Naive thymus-derived CD4-positive, alpha-beta T cell (primary cell): ENCODE measurements at regions not wholly inside any gene's neighbourhood (a gene's known extent, or its start where the extent isn't known, plus 50 kb on each side); places are given as distances from the start of the nearest gene placed in this dataset.
"Not testable (repeated sequence)": the region's sequence is repeated elsewhere in the genome, so short reads cannot be mapped to it uniquely, and the experiment has no call there.

Source experiments
- ATAC-seq: fragments of 150-1000 bp; cut with Tn5 transposase; 2 replicates; pipeline ENCODE4 v1.10.0; 2021; ENCODE audit warnings: mild to moderate bottlenecking, moderate library complexity
- CTCF ChIA-PET: fragments of 350-600 bp; sonication (Branson Sonifier 250); formaldehyde crosslinking; loops from one replicate; lab custom pipeline; 2021; ENCODE audit warnings: antibody characterized with exemption; lab: Charles Lee
- POLR2A ChIA-PET: fragments of 350-600 bp; sonication (Branson Sonifier 250); formaldehyde crosslinking; loops from one replicate; lab custom pipeline; 2021; ENCODE audit warnings: antibody characterized with exemption, inconsistent platforms; lab: Charles Lee
- DNase-seq, 9 donors: peaks; one replicate each; pipeline versions ENCODE4 v3.0.0 to v3.0.0-alpha.2; 2020 to 2022; ENCODE audit warnings: mixed read lengths in 1 of 9
- H3K27ac ChIP-seq: one replicate; pipeline ENCODE4 v1.7.0; 2013; ENCODE audit warnings: mild to moderate bottlenecking, low read depth, low read length, moderate library complexity
- H3K27me3 ChIP-seq, 2 donors: one replicate each; pipeline ENCODE4 v1.7.0; 2013; ENCODE audit warnings: low read length in 2 of 2, mild to moderate bottlenecking in 2 of 2, moderate library complexity in 2 of 2; ENCODE audit not compliant: control insufficient read depth in 2 of 2, insufficient read depth in 2 of 2
- H3K36me3 ChIP-seq, 3 experiments: 1 replicate in 2 of 3; 2 replicates in 1 of 3; pipeline ENCODE4 v1.7.0; 2013; ENCODE audit warnings: low read length in 3 of 3, mild to moderate bottlenecking in 3 of 3, moderate library complexity in 1 of 3; ENCODE audit not compliant: insufficient read depth in 3 of 3, control insufficient read depth in 2 of 3
- H3K4me1 ChIP-seq, 2 donors: one replicate each; pipeline ENCODE4 v1.7.0; 2013; ENCODE audit warnings: low read length in 2 of 2, mild to moderate bottlenecking in 2 of 2, moderate library complexity in 1 of 2; ENCODE audit not compliant: control insufficient read depth in 2 of 2, insufficient read depth in 2 of 2
- H3K4me3 ChIP-seq: 2 replicates; pipeline ENCODE4 v1.7.0; 2013; ENCODE audit warnings: mild to moderate bottlenecking, low read length
- H3K9me3 ChIP-seq, 3 experiments: 1 replicate in 2 of 3; 2 replicates in 1 of 3; pipeline ENCODE4 v1.7.0; 2013; ENCODE audit warnings: low read length in 3 of 3; ENCODE audit not compliant: control insufficient read depth in 2 of 3
- H3K27ac Mint-ChIP-seq, 9 donors: one replicate each; pipeline ENCODE4 v1.8.0; 2020 to 2022; ENCODE audit warnings: mixed read lengths in 9 of 9, mild to moderate bottlenecking in 8 of 9, moderate library complexity in 5 of 9, inconsistent platforms in 2 of 9
- H3K27me3 Mint-ChIP-seq, 5 donors: one replicate each; pipeline ENCODE4 v1.8.0; 2021 to 2022; ENCODE audit warnings: mixed read lengths in 5 of 5, mild to moderate bottlenecking in 1 of 5
- H3K36me3 Mint-ChIP-seq, 5 donors: one replicate each; pipeline ENCODE4 v1.8.0; 2020 to 2022; ENCODE audit warnings: mixed read lengths in 5 of 5, mild to moderate bottlenecking in 3 of 5, inconsistent platforms in 1 of 5
- H3K4me1 Mint-ChIP-seq, 7 donors: one replicate each; pipeline ENCODE4 v1.8.0; 2020 to 2022; ENCODE audit warnings: mixed read lengths in 7 of 7, mild to moderate bottlenecking in 3 of 7, inconsistent platforms in 1 of 7
- H3K4me3 Mint-ChIP-seq, 10 donors: one replicate each; pipeline ENCODE4 v1.8.0; 2020 to 2022; ENCODE audit warnings: mild to moderate bottlenecking in 10 of 10, mixed read lengths in 10 of 10, moderate library complexity in 6 of 10, inconsistent platforms in 2 of 10
- H3K9me3 Mint-ChIP-seq, 11 donors: one replicate each; pipeline ENCODE4 v1.8.0; 2020 to 2022; ENCODE audit warnings: mixed read lengths in 11 of 11, mild to moderate bottlenecking in 4 of 11, inconsistent platforms in 1 of 11, moderate library complexity in 1 of 11
- intact Hi-C, 2 donors: fragments of 100-400 bp; cut with micrococcal nuclease; formaldehyde crosslinking; loops; one replicate each; pipeline ENCODE4 v1.15.1; 2023

- Histone ChIP-seq H3K9me3 (peaks cover 0 to 3% (median 0%) of the 10 kb centered on the region in 3 experiments), H3K4me3 (no peak overlapping the region), H3K27me3 (no peaks in the 10 kb centered on the region), H3K36me3 (no peaks in the 10 kb centered on the region), H3K27ac (no peak overlapping the region), H3K4me1 (no peaks in the 10 kb centered on the region)
- intact Hi-C loops: no loop called here
- Mint-ChIP-seq H3K4me1 (no peaks in the 10 kb centered on the region), H3K4me3 (no peak overlapping the region), H3K27ac (no peak overlapping the region), H3K27me3 (no peaks in the 10 kb centered on the region), H3K9me3 (peaks cover 0 to 34% (median 7%) of the 10 kb centered on the region in 11 donors), H3K36me3 (no peaks in the 10 kb centered on the region)
- POLR2A ChIA-PET: no interaction called here
- no peak for ATAC-seq
- no peak for DNase-seq
- CTCF ChIA-PET: interaction anchor here (0.7 kb wide), 1 partner anchor 43 kb away, joined by 6 read pairs; no protein-coding TSS in a partner anchor
Observed at GRCh38 chr13:54614726-54615125, 1586.1 kb downstream of the OLFM4 start.

- H3K9me3 ChIP-seq, ATAC-seq, POLR2A ChIA-PET, CTCF ChIA-PET, H3K27ac Mint-ChIP-seq, H3K27me3 Mint-ChIP-seq, H3K4me1 ChIP-seq, H3K27ac ChIP-seq, H3K36me3 ChIP-seq, H3K4me1 Mint-ChIP-seq, H3K4me3 Mint-ChIP-seq, H3K27me3 ChIP-seq, H3K4me3 ChIP-seq, intact Hi-C loops, DNase-seq, H3K36me3 Mint-ChIP-seq: not testable (repeated sequence)
- H3K9me3 Mint-ChIP-seq: peaks cover 0 to 22% (median 3%) of the 10 kb centered on the region in 11 donors
Observed at GRCh38 chr13:54626504-54626903, 1597.9 kb downstream of the OLFM4 start.

GRCh38 chr13:54627646-54628372, 1599.2 kb downstream of the OLFM4 start:
- intact Hi-C loops: no loop called here
- Histone ChIP-seq H3K4me3 (no peak overlapping the region), H3K36me3 (no peaks in the 10 kb centered on the region), H3K9me3 (no peaks in the 10 kb centered on the region), H3K27ac (no peak overlapping the region), H3K27me3 (no peaks in the 10 kb centered on the region), H3K4me1 (no peaks in the 10 kb centered on the region)
- DNase-seq (no peak), ATAC-seq (no peak)
- H3K4me3 Mint-ChIP-seq: no peak overlapping the region
- H3K36me3 Mint-ChIP-seq: peaks cover 0 to 4% (median 0%) of the 10 kb centered on the region in 5 donors
- CTCF ChIA-PET: no interaction called here
- H3K27ac Mint-ChIP-seq: no peak overlapping the region
- no peaks in the 10 kb centered on the region for H3K4me1 Mint-ChIP-seq
- H3K9me3 Mint-ChIP-seq: peaks cover 0 to 18% (median 2%) of the 10 kb centered on the region in 11 donors
- POLR2A ChIA-PET: no interaction called here
- no peaks in the 10 kb centered on the region for H3K27me3 Mint-ChIP-seq

- H3K4me3 Mint-ChIP-seq: no peak overlapping the region
- Histone ChIP-seq H3K36me3 (no peaks in the 10 kb centered on the region), H3K27me3 (no peaks in the 10 kb centered on the region), H3K4me1 (no peaks in the 10 kb centered on the region), H3K4me3 (no peak overlapping the region), H3K9me3 (no peaks in the 10 kb centered on the region), H3K27ac (no peak overlapping the region)
- DNase-seq (no peak), ATAC-seq (no peak)
- H3K4me1 Mint-ChIP-seq: no peaks in the 10 kb centered on the region
- peaks cover 0 to 18% (median 2%) of the 10 kb centered on the region in 11 donors for H3K9me3 Mint-ChIP-seq
- intact Hi-C loops: no loop called here
- no peaks in the 10 kb centered on the region for H3K27me3 Mint-ChIP-seq
- no peak overlapping the region for H3K27ac Mint-ChIP-seq
- ChIA-PET POLR2A (no interaction called here), CTCF (no interaction called here)
- H3K36me3 Mint-ChIP-seq: peaks cover 0 to 4% (median 0%) of the 10 kb centered on the region in 5 donors
Observed at GRCh38 chr13:54628383-54628782, 1599.8 kb downstream of the OLFM4 start.

GRCh38 chr13:54633456-54633855, 1604.8 kb downstream of the OLFM4 start:
- DNase-seq: no peak
- H3K36me3 ChIP-seq: no peaks in the 10 kb centered on the region
- CTCF ChIA-PET: interaction anchor here (0.6 kb wide), 1 partner anchor 125 kb away, joined by 4 read pairs; no protein-coding TSS in a partner anchor
- Mint-ChIP-seq H3K27me3 (no peaks in the 10 kb centered on the region), H3K36me3 (peaks cover 0 to 4% (median 0%) of the 10 kb centered on the region in 5 donors), H3K9me3 (peaks cover 0 to 20% (median 5%) of the 10 kb centered on the region in 11 donors), H3K4me3 (no peak overlapping the region), H3K4me1 (no peaks in the 10 kb centered on the region), H3K27ac (no peak overlapping the region)
- intact Hi-C loops: no loop called here
- H3K27ac ChIP-seq: no peak overlapping the region
- no peak for ATAC-seq
- no peaks in the 10 kb centered on the region for H3K4me1 ChIP-seq
- no peaks in the 10 kb centered on the region for H3K27me3 ChIP-seq
- POLR2A ChIA-PET: no interaction called here
- no peak overlapping the region for H3K4me3 ChIP-seq
- no peaks in the 10 kb centered on the region for H3K9me3 ChIP-seq

- Histone ChIP-seq H3K4me1 (no peaks in the 10 kb centered on the region), H3K27ac (no peak overlapping the region), H3K4me3 (no peak overlapping the region), H3K36me3 (no peaks in the 10 kb centered on the region), H3K9me3 (no peaks in the 10 kb centered on the region), H3K27me3 (no peaks in the 10 kb centered on the region)
- H3K4me3 Mint-ChIP-seq: no peak overlapping the region
- CTCF ChIA-PET: no interaction called here
- H3K4me1 Mint-ChIP-seq: no peaks in the 10 kb centered on the region
- intact Hi-C loops: no loop called here
- POLR2A ChIA-PET: no interaction called here
- H3K27me3 Mint-ChIP-seq: no peaks in the 10 kb centered on the region
- DNase-seq (no peak), ATAC-seq (no peak)
- H3K9me3 Mint-ChIP-seq: peaks cover 4 to 22% (median 9%) of the 10 kb centered on the region in 11 donors
- H3K27ac Mint-ChIP-seq: no peak overlapping the region
- peaks cover 0 to 8% (median 0%) of the 10 kb centered on the region in 5 donors for H3K36me3 Mint-ChIP-seq
Observed at GRCh38 chr13:54636231-54636630, 1607.6 kb downstream of the OLFM4 start.

- ChIA-PET POLR2A (no interaction called here), CTCF (interaction anchor here (0.6 kb wide), 1 partner anchor 24 kb away, joined by 3 read pairs; no protein-coding TSS in a partner anchor)
- no peaks in the 10 kb centered on the region for H3K27me3 Mint-ChIP-seq
Observed at GRCh38 chr13:54637366-54637765, 1608.8 kb downstream of the OLFM4 start.

More at GRCh38 chr13:54637366-54637765, 1608.8 kb downstream of the OLFM4 start:
- no peak overlapping the region for H3K27ac Mint-ChIP-seq
- no peak overlapping the region for H3K4me3 ChIP-seq
- no peaks in the 10 kb centered on the region for H3K27me3 ChIP-seq
- no peaks in the 10 kb centered on the region for H3K9me3 ChIP-seq
- ATAC-seq (no peak), DNase-seq (no peak)
- no peaks in the 10 kb centered on the region for H3K4me1 ChIP-seq
- no peaks in the 10 kb centered on the region for H3K4me1 Mint-ChIP-seq
- no peaks in the 10 kb centered on the region for H3K36me3 ChIP-seq
- no peak overlapping the region for H3K4me3 Mint-ChIP-seq
- intact Hi-C loops: no loop called here
- peaks cover 0 to 5% (median 0%) of the 10 kb centered on the region in 5 donors for H3K36me3 Mint-ChIP-seq
- peaks cover 4 to 19% (median 9%) of the 10 kb centered on the region in 11 donors for H3K9me3 Mint-ChIP-seq
- H3K27ac ChIP-seq: no peak overlapping the region
